HG03442 (cell line): ENCODE measurements at regions not wholly inside any gene's neighbourhood (a gene's known extent, or its start where the extent isn't known, plus 50 kb on each side); places are given as distances from the start of the nearest gene placed in this dataset.
"Not testable (repeated sequence)": the region's sequence is repeated elsewhere in the genome, so short reads cannot be mapped to it uniquely, and the experiment has no call there.

ENCODE experiments used
- ATAC-seq: cut with Tn5 transposase; IDR thresholded peaks from one replicate; pipeline ENCODE4 v1.9.1; 2021; ENCODE audit warnings: mild to moderate bottlenecking, moderate library complexity; ENCODE audit not compliant: unreplicated experiment

DNA sequence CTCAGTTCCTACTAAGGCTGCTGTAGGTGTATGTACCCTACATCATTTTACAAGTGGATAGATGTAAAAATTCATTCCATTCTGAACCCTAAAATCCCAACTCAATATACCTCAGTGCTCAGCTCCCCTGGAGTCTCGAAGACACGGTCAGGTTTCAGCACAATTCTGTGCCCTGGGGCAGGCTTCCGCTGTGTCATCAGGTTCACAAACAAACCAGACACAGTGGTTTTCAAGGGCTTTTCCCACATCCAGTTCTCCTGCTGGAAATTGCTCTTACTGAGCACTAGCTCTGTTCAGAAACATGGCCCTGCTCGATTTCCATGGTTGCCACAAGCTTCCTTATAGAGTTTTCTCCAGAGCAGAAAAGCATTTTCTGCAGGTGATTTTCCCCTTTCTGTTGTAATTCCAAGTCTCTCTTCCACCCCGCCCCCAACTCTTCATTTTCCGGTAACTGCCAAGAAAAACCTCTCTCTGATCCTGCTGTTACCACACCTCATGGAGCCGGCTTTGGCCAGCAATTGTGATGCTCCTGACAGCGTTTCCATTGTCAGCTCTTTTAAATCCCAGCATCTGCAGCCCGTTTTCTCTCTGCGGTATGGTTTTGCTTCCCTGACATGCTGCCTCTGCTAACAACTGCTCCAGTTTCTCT is 483.0 kb upstream of the CCDC196 start:
- no peak for ATAC-seq

DNA sequence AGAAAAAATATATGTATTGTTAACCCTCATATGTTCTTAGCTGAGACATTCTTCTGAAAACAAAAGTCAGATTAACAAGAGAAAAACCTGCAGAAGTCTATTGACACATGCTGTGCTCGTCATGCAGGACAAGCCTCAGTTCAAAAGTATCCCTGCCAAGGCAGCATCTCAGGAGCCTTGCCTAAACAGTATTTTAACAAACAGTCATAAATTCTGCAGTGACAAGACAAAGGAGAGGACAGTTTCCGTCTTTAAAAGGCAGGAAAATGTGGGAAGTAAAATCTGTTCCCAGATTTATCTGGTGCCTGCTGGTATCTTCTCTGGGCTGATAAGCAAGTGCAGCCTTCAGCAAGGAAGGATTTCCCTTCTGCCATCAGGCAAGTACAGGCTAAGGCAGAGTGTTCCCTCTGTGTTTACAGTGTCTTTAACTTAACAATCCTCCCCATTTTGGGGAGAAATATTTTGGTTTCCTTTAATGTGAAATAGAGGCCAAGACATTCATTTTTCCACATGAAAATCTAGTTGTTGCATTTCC is 480.2 kb upstream of the CCDC196 start:
- ATAC-seq, result no peak

DNA sequence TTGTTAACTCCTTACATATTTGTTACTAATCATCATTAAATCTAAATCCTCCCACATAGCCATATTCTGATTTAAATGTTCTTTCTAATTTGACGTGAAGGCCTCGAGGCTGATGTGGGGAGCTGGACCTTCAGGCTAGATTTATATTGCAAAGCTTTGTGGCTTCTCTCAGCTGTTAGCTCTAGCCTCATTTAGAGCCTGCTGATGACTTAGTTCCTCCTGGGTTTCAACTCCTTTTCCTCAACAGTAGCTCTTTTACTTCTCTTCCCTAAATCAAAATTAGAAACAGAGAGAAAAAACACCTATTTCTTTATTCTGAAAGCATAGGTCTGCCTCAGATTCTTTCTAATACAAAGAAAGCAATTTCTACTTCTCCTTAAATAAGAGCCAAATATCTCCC is 477.5 kb upstream of the CCDC196 start:
- no peak for ATAC-seq

DNA sequence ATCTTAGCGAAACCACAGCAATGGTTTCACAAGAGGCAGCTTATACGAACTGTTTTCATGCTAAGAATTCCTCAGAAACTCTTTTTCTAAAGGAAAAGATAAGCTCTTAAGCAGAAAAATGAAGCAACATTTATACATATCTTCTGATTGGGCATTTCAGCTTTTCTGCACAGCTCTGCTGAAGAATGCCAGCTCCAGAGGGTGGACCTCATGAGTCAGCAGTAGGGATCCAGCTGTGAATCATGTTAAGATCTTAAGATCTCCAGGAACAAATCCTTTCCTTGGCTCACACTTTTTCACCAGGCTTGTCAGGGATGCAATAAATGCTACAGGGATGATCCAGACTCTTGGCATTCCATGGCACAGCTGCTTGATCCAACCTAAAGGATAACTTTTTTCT is 477.1 kb upstream of the CCDC196 start:
- no peak for ATAC-seq

DNA sequence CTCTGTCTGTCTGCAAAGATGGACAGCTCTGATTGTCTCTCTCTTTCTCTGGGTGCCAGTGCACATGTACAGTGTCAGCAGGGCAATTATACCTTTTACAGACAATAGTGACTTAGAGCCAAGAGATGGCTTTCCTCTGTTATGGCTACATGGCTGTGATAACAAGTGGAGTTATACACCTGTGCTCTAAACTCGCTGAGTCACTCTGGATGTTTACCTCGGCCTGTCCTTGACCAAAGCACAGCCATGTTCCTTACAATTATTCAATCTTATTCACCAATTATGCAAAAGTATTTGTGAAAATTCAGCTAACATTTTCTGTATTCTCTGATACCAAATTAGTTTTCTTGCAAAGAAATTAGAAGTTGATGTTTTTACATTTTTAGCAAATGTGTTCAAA is 475.5 kb upstream of the CCDC196 start:
- no peak for ATAC-seq

DNA sequence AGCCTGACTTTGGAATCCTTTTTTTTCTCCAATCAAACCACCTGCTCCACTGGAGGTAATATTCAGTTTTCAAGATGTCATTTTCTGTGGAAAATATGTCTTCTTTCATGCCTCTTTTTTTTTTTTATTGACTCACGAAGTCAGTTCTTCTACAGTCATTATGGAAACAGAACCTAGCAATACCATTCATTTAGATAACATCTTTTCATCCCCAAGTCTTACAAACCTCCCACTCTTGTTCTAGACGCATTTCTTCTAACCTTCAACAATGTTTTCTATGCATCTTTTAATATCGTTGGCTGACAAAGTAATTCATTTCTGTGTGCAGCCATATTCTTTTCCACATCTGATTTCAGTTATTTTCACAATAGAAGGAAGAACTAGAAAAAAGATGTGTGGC is 474.3 kb upstream of the CCDC196 start:
- no peak for ATAC-seq

DNA sequence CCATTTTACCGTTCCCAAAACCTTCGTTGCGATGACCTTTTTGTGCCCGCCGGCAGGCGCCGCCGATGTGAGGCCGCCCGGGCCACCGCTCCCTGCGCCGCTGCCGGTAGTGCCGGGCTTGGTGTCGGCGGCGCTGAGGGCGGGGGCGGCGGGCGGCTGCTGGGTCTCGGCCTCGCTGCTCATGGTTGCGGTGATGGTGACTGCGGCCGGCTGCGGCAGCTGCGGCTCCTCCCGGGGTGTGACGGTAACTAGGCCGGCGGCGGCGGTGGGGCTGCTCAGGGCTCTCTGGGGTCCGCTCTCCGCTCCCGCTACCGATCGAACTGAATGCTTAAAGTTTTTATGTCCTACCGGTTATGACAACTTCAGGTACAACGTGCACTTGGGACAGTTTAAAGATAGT is 472.6 kb upstream of the CCDC196 start:
- not testable (repeated sequence) for ATAC-seq

DNA sequence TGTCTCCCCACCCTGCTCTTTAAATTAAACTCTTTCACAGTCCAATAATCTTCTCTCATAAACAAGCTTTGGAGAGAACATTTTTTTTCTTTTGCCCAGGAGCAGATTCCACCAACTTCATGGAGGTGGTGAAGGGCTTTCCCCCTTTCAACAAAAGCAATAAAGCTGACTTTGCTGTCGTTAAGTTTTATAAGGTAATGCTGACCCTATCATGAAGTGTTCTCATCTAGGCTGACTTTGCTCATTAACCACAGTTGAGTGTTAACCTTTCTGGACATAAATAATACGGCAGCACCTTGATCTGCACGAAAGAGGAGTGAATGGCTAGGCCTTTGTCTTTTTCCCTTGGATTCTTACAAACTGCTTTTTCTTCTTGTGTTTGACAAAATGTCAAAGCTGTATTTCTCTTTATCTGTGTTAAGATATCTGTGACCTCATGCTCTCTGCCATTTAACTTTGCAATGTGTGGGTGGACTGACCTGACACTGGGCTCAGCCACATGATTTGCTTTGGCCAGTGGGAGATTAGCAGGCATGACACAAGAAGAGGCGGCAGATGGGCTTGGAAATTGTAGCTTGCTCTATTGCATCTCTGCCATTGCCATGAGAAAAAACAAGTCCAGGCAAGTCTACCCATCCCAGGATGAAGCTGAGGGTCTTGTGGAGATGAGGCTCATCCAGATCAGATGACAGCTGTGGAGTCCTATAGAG is 470.9 kb upstream of the CCDC196 start:
- no peak for ATAC-seq

DNA sequence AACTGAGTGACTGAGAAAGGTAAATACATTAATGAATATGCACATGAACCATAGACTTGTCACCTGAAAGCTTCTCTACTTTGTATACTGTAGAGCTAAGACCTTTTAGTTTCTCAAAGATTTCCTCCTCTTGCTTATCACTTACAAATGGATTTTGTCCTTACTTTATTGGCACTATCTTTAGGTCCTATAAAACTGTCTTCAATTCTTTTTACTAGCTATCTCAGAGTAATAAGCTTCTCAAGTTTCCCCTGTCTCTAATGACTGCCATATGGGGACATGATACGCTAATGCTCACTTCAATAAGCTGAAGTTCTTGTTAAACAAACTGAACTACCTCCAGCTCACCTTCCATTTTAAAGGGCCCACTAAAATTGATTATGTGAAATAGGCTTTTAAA is 468.2 kb upstream of the CCDC196 start:
- no peak for ATAC-seq

DNA sequence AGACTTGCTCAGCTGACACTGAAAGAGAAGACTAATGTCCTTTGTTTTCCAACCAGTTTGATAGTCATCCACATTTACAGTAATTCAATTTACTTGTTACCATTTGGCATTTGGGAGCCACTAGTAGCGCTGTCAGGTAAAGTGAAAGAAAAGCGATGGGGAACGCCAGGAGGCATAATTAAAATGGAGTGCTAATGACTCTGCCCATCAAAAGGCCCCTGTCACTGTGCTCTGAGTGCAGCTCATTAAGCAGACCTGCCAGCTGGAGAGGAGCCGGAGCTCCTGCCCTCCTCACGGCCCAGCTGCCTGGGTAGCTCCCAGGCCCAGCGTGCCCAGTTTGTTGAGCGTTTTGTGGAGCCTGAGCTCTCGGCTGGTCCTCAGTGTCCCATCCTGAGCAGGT is 463.6 kb upstream of the CCDC196 start:
- no peak for ATAC-seq

DNA sequence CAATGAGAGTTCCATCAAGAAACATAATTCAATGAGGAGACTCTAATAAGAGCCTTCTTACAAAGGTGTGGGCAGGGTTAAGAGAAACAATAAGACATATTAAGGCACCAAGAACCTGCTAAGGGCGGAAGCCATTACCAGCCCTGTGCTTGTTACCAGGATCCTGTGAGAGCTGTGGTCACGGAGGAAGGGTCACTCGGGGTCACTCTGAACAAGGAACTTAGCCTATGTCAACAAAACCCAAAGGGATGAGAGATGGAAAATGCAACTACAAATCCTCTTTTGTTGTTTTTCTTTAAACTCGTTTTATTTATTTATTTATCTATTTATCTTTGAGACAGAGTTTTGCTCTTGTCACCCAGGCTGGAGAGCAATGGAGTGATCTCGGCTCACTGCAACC is 460.4 kb upstream of the CCDC196 start:
- ATAC-seq, result no peak

DNA sequence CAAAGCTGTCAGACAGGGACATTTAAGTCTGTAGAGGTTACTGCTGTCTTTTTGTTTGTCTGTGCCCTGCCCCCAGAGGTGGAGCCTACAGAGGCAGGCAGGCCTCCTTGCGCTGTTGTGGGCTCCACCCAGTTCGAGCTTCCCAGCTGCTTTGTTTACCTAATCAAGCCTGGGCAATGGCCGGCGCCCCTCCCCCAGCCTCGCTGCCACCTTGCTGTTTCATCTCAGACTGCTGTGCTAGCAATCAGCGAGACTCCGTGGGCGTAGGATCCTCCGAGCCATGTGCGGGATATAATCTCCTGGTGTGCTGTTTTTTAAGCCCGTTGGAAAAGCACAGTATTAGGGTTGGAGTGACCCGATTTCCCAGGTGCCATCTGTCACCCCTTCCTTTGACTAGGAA is 454.2 kb upstream of the CCDC196 start:
- ATAC-seq, result not testable (repeated sequence)

DNA sequence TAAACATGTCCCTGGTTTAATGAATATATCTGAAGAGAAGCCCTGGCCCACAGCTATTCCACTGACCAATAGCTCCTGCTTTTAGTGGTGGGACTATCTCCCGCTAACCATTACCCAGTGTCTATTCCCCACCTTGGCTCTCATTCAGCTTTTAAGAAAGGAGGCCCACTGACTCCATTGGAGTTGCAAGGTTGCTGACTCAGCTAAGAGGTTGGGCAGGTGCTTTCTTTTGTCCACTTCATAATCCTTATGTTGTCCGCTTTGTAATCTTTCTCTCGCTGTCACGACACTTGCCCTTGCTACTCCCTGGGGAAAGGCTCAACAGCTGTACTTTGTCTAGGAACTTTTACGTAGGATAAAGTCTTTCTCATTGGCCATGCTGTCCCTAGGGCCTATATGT is 453.4 kb upstream of the CCDC196 start:
- no peak for ATAC-seq

DNA sequence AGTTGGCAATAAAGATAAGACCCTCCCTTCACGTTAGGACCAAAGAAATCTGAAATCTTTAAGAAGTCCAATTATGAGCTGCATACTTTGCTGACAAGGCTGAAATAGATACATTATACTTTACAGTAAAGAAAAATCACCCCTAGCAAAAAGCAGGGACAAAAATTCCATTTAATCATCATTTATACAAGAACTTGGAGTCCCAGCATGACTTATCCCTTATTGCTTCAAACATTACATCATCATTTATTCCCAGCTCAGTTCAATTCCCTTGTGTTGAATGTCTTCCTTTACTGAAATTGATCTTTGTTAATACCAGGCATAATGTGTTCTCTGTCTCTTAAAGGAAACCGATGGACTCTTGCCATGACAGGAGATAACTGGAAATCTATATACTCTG is 449.6 kb upstream of the CCDC196 start:
- no peak for ATAC-seq

DNA sequence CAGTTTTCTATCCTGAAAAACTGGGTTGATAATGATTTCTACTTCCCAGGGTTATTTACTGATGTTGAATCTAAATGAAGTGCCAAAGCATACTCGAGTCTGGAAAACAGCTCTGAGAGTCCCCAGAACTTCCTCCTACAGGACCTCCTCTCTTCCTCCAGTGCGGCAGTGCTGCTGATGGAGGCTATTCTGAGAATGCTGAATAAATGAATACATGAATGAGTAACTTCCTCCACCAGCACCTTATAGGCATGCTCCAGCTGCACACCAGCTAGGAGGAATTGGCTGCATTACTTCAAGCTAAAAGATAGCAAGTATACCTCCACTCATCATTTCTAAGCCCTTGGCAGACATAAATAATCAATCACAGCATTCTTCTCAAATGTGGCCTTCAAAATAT is 448.8 kb upstream of the CCDC196 start:
- no peak for ATAC-seq

DNA sequence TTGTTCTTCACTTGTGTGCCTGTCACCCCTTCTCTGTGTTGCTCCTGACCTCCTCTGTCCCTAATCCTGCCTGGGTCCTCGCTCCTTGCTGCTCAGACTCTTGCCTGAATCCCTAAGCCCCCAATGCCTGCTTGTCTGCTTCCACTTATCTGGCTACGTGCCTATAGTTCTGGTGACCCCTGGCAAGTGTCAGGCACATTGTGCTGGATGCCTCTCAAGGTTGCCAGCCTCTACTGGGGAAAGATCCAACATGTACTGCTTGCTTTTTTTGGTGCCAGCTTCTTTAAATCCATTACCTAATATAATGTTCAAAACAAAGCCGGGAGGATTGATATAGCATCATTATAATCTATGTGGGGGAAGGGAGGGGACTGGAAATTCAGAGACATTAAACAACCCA is 448.0 kb upstream of the CCDC196 start:
- no peak for ATAC-seq

DNA sequence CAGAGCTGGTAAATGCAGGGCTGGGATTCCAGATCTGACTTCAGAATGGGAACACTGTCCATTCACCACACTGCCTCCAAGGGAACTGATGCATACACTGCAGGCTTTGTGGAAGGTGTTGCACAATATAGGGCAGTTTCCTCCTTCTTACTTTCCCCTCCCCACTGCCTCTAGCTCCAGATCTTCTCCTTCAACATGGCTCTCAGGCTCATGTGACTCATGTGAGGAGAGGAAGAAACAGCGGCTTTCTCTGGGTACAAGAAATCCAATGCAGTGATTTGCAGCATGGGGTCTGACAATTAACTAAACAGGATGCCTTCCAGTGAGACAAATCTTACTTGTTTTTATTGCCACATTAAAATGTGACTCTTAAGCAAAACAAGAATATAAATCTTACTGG is 447.6 kb upstream of the CCDC196 start:
- no peak for ATAC-seq

DNA sequence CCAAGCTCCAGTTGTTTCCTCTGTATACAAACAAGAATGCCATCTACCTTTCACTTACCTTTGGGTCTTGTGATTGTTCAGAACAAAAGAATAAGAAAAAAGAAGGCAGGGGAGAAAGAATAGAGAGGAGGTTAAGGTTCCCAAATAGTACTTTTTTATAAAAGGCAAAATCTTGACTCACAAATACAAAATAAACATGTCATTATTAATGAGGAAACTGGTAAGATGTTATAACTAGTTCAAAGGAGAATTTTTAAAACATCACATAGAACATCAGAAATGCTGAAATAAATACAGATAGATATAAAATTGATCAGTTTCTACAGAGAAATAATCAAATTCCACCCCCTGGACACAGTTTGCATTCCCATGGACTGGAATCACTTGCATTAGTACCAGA is 446.7 kb upstream of the CCDC196 start:
- ATAC-seq, result no peak

DNA sequence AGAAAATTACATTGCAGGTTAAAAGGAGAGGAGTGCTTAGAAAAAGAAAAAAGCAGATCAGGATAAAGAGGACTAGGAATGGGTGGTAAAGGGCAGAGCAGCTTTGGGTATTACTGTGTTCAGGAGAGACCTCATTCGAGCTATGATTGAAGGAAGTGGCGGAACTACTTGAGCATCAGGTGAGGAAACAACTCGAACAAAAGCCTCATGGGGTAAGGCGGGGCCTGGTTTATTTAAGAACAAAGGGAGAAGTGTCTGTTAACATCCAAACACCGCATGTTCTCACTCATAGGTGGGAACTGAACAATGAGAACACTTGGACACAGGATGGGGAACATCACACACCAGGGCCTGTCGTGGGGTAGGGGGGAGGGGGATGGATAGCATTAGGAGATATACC is 444.6 kb upstream of the CCDC196 start:
- no peak for ATAC-seq

DNA sequence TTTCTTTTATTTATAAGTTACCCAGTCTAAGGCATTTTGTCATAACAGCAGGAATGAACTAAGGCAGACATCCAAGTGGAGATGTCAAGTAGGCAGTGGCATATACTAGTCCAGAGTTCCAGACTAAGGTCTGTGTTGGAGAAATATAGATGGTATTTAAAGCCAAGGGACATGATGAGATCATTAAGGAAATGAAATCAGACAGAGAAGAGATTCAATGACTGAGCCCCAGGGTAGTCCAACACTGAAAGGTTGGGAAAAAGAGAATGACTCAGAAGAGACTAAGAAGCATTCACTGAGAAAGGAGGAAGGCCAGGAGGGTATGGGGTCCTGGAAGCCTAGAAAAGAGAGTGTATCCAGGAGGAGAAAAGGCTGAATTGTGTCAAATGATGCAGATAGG is 442.2 kb upstream of the CCDC196 start:
- ATAC-seq, result no peak

DNA sequence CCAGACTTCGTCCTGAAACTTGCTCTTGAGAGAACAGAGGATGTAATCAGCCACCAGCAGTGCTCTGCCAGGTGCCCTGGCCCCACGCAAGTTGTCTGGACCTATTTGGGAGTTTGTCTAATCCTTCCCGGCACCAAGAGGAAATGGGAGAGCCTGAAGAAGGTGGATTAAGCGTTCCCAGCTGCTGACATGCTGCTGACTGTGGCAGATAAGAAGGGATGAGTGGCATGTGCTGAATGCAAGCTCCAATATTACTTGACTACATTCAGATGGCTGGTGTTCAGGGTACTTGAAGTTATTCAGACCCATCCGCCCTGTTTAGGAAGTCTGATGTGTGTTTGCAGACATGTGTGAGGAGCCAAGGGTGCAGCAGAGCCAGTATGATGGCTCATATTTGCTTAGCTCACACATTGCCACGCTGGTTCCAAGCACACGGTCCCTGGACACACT is 440.6 kb upstream of the CCDC196 start:
- ATAC-seq, result no peak

DNA sequence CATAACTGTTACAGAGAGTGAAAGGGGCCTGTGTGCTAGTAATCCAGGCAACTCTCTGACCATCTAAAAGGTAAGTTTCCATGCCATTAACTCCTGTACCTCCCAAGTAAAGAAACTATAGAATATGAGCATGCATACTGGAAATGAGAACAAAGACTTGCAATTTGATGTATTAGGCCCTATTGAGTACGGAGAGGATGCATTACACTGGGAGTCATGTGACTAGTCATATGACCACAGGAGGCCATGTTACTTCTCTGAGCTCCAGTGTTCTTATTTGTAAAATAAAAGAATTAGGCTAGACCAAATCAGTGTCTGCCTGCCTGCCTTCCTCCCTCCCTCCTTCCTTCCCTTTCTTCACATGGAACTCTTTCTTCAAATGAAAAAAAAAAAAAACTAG is 440.1 kb upstream of the CCDC196 start:
- ATAC-seq, result no peak

DNA sequence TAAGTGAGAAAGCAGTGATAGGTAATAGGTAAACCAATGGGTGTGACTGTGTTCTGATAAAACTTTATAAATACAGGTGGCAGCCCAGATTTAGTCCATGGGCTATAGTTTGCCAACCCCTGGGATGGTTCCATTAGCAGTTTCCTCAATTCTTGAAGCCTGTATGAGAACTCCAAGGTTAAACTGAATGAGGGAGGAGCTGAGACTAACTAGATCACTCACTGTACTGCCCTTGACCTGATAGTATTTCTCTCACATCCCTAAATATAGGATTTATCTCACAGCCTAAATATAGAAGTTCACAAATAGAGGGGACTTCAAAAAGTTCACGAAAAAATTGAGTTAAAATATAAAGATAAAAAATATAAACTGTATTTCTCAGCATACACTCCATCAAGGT is 439.6 kb upstream of the CCDC196 start:
- no peak for ATAC-seq
